GM13977 (cell line): ENCODE measurements at regions not wholly inside any gene's neighbourhood (a gene's known extent, or its start where the extent isn't known, plus 50 kb on each side); places are given as distances from the start of the nearest gene placed in this dataset.

ENCODE experiments used
- DNase-seq: peaks from one replicate; pipeline ENCODE4 v3.0.0; 2012; ENCODE audit warnings: low spot score
- in situ Hi-C: fragments of 300-500 bp; cut with MboI; formaldehyde crosslinking; loops from one replicate; pipeline ENCODE4 v1.12.0; 2022; ENCODE audit warnings: low sequenced_read_pairs, low pct_unique_long_range_greater_than_20kb, mixed read lengths, inconsistent platforms; ENCODE audit not compliant: unreplicated experiment
- TF ChIP-seq, protein P1 (sequence below): IDR thresholded peaks from 2 replicates; pipeline ENCODE4 v1.5.1; 2012; ENCODE audit warnings: mild to moderate bottlenecking, control low read depth; ENCODE audit not compliant: insufficient read depth; ENCODE audit errors: extremely low read depth, missing control alignments

DNA sequence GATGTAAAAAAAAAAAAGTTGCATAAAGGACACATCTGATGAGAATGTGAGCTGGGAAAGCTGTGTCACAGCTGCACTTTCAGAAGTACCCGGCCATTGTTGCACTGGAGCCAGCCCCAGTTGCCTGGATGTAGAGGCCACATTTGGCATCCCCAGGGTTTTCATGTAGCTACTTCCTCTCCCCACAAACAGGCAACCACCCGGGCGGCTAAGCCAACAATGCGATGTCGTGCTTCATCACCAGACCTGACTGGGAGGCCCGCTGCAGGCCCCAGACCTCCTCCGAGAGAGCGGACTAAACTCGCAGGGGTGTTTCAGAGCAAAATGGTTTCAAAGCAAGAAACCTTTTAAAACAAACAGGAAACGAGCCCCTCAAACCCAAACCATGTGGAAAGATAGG, 142.3 kb downstream of the TMCO5A start:
- DNase-seq: no peak
- TF ChIP-seq, protein P1, sequence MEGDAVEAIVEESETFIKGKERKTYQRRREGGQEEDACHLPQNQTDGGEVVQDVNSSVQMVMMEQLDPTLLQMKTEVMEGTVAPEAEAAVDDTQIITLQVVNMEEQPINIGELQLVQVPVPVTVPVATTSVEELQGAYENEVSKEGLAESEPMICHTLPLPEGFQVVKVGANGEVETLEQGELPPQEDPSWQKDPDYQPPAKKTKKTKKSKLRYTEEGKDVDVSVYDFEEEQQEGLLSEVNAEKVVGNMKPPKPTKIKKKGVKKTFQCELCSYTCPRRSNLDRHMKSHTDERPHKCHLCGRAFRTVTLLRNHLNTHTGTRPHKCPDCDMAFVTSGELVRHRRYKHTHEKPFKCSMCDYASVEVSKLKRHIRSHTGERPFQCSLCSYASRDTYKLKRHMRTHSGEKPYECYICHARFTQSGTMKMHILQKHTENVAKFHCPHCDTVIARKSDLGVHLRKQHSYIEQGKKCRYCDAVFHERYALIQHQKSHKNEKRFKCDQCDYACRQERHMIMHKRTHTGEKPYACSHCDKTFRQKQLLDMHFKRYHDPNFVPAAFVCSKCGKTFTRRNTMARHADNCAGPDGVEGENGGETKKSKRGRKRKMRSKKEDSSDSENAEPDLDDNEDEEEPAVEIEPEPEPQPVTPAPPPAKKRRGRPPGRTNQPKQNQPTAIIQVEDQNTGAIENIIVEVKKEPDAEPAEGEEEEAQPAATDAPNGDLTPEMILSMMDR: no peak
- in situ Hi-C loops: no loop called here

DNA sequence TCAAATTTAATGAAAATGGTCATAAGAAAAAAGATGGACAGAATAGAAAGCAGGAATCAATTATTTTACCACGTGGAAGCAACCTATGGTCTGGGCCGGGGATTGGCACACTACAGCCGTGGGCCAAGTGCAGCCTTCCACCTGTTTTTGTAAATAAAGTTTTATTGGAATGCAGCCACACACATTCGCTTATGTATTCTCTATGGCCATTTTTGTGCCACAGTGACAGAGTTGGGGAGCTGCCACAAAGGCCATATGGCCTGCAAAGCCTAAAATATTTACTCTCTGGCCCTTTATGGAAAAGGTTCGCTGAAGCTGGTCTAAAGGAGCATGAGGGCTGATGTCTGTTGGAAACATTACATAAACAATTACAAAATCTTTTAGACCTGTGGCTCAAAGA, 144.8 kb downstream of the TMCO5A start:
- TF ChIP-seq, protein P1: no peak
- in situ Hi-C loops: no loop called here
- DNase-seq: no peak

DNA sequence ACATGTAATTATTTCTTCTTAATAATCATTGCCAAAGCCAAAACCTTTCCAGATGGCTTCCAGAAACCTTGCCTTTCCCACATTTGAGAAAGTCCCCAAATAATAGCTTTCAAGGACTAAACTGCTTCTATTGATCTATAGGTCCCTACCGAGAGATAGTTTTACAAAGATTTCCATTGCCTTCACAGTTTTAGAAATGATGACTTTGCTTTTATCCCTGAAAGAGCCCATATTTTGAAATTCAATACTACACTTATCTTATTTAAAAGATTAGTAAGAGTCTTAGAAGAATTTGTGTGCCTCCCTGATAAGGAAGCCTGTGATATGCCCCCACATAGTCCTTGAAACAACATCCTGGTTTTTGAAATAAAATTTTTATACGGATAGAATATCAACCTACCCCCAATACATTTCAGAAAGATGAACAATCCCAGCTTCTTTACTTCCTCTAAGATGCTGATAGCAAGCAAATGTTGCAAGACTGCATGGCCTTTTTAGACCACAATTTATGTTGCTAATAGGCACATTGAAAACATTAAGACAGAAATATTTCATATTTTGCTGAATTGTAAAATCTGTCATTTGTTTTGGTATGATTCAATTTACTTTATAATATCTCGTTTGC, 146.3 kb downstream of the TMCO5A start:
- no peak for DNase-seq
- TF ChIP-seq, protein P1: no peak
- in situ Hi-C loops: no loop called here

DNA sequence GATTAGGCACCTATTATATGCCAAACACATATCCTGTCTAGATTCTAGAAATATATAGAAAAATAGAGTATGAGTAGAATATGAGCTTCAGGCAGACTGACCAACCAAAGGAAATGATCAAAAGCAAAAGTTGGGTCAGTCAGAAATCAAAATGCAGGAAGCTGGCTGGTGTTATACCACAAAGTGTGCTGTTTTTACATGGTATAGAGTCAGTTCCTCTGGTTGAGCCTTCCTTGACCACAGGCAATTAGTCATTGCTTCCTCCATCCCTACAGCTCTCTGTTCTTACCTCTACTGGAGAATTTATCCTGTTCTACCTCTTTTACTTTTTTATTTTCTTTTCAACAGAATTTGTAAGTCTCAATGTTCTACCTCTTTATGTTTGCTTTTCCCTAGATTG, 149.8 kb downstream of the TMCO5A start:
- TF ChIP-seq, protein P1: no peak
- DNase-seq: peak; percentile 17
- in situ Hi-C loops: no loop called here

DNA sequence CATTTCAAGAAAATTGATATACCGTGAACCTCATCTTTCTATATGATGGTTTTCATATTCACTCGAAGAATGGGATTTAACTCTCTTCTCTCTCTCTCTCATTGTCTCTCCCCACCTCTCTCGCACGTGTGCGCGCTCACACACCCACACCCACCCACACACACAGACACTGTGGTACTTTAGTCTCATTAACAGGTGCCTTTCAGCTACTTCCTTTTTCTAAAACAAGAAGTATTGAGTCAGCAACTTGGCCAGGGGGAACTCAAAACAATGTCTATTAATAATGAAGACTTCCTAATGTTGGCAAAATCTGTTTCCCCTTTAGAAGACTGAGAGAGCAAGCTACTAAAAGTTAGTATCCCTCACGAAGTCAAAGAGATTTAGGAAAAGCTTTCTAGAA, 150.7 kb downstream of the TMCO5A start:
- in situ Hi-C loops: no loop called here
- TF ChIP-seq, protein P1: no peak
- DNase-seq: no peak

DNA sequence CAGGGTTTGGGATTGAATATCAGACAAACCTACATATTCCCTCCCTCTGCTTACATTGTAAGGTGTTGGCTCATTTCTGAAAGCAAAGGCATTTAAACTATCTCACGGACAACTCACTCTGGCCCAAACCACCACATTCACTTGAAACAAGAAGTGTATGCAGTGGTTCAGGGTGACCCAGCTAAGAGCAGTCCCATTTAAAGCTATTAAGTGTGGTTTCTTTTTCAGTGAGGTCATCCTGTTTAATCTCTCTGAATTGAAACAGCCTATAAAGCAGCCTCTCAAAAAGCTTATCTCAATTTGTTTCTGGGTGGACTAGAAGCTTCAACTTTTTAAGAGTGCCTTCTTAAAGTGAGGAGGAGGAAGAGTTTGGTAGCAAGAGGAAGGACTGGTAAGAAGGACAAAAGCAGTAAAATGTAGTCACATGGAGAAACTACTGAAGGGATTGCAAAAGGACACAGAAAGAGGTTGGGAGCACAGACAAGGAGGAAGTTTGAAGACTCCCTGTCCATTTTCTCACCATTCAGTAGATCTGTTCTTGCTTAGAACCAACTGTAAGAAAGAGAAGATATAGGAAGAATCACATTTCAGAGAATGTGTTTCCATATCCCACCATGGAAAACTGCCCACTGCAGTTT, 151.6 kb downstream of the TMCO5A start:
- in situ Hi-C loops: no loop called here
- peak; percentile 25 for DNase-seq

More for the DNA sequence above, 151.6 kb downstream of the TMCO5A start:
- TF ChIP-seq, protein P1: no peak
